ENCODE measurements at regions not wholly inside any gene's neighbourhood (a gene's known extent, or its start where the extent isn't known, plus 50 kb on each side); places are given as distances from the start of the nearest gene placed in this dataset.

DNA sequence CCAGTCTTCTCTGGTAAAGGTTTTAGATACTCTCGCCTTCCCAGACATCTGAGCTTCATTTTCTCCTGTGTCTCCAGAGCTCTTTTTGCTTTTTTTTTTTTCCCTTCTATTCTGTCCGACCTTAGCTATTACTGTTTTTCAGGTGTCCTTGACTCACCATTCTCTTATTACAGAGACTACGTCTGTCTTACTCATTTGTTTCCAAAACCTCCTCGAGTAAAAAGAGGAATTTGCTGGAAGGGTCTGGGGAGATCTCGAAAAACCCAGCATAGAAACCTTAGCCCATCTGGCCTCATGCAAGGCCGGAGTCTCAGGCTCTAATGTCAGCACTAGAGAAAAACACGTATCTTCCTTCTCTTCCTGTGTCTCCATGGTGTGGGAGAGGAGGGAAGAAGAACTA, 109.2 kb upstream of the CARMIL1 start:
- no peaks in the 10 kb centered on the region for H3K9me3 ChIP-seq (ENCODE audit: control insufficient read depth in 4 of 4, low read length in 3 of 4)
- H3K27me3 ChIP-seq (ENCODE audit: control insufficient read depth in 4 of 4, insufficient read depth in 4 of 4, low read length in 3 of 4), result no peaks in the 10 kb centered on the region
- peaks cover 0 to 24% (median 7%) of the 10 kb centered on the region in 4 donors for H3K4me1 ChIP-seq (ENCODE audit: control insufficient read depth in 4 of 4, insufficient read depth in 4 of 4, low read length in 3 of 4)
- H3K27ac ChIP-seq (ENCODE audit: low read depth in 1 of 2, low read length in 2 of 2), result no peak overlapping the region
- H3K36me3 ChIP-seq (ENCODE audit: control insufficient read depth in 4 of 4, insufficient read depth in 3 of 4, low read depth in 1 of 4, low read length in 3 of 4), result no peaks in the 10 kb centered on the region
- DNase-seq (ENCODE audit: low spot score), result no peak
- H3K9ac ChIP-seq (ENCODE audit: low read depth in 1 of 2, low read length in 2 of 2), result no peak overlapping the region
- TF ChIP-seq, protein P1, sequence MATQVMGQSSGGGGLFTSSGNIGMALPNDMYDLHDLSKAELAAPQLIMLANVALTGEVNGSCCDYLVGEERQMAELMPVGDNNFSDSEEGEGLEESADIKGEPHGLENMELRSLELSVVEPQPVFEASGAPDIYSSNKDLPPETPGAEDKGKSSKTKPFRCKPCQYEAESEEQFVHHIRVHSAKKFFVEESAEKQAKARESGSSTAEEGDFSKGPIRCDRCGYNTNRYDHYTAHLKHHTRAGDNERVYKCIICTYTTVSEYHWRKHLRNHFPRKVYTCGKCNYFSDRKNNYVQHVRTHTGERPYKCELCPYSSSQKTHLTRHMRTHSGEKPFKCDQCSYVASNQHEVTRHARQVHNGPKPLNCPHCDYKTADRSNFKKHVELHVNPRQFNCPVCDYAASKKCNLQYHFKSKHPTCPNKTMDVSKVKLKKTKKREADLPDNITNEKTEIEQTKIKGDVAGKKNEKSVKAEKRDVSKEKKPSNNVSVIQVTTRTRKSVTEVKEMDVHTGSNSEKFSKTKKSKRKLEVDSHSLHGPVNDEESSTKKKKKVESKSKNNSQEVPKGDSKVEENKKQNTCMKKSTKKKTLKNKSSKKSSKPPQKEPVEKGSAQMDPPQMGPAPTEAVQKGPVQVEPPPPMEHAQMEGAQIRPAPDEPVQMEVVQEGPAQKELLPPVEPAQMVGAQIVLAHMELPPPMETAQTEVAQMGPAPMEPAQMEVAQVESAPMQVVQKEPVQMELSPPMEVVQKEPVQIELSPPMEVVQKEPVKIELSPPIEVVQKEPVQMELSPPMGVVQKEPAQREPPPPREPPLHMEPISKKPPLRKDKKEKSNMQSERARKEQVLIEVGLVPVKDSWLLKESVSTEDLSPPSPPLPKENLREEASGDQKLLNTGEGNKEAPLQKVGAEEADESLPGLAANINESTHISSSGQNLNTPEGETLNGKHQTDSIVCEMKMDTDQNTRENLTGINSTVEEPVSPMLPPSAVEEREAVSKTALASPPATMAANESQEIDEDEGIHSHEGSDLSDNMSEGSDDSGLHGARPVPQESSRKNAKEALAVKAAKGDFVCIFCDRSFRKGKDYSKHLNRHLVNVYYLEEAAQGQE (IDR thresholded peaks at IDR 0.05), result no peak
- TF ChIP-seq HNF4G (IDR thresholded peaks at IDR 0.05) (no peak), SP1 (IDR thresholded peaks at IDR 0.05) (no peak), FOXA1 (IDR thresholded peaks at IDR 0.05) (no peak)
- H3K4me3 ChIP-seq (ENCODE audit: low read depth in 1 of 3, low read length in 3 of 3), result no peak overlapping the region
- 90% methylated on average over 7 of the region's 7 CpGs for WGBS

DNA sequence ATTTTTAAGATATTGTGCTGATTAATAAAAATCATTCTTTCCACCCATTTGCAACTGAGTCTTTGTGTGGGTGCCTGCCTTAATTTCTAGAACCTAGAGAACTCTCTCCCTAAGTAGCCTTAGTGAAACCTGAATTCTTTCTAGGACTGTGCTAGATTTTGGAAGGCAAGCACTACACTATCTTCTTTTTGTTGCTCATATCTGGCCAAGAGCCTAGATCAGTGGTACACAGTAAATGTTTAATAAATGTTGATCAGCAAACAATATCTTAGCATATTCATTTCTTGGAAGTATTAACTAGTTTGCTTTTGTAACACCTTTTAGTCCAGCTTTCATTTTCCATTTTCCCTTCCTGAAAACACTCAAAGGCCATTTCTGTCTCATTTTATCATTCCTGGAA, 108.5 kb upstream of the CARMIL1 start:
- no peak for TF ChIP-seq GABPA (IDR thresholded peaks at IDR 0.05 in 1 of 2, conservative IDR thresholded peaks at IDR 0.05 in 1 of 2)
- TF ChIP-seq JUND (IDR thresholded peaks at IDR 0.05), result no peak
- TF ChIP-seq YY1 (IDR thresholded peaks at IDR 0.05), result no peak
- no peak for DNase-seq (ENCODE audit: low spot score)
- Histone ChIP-seq H3K27me3 (ENCODE audit: control insufficient read depth in 4 of 4, insufficient read depth in 4 of 4, low read length in 3 of 4) (no peaks in the 10 kb centered on the region), H3K27ac (ENCODE audit: low read depth in 1 of 2, low read length in 2 of 2) (no peak overlapping the region), H3K9ac (ENCODE audit: low read depth in 1 of 2, low read length in 2 of 2) (no peak overlapping the region), H3K9me3 (ENCODE audit: control insufficient read depth in 4 of 4, low read length in 3 of 4) (no peaks in the 10 kb centered on the region), H3K36me3 (ENCODE audit: control insufficient read depth in 4 of 4, insufficient read depth in 3 of 4, low read depth in 1 of 4, low read length in 3 of 4) (no peaks in the 10 kb centered on the region), H3K4me3 (ENCODE audit: low read depth in 1 of 3, low read length in 3 of 3) (no peak overlapping the region), H3K4me1 (ENCODE audit: control insufficient read depth in 4 of 4, insufficient read depth in 4 of 4, low read length in 3 of 4) (peaks cover 0 to 22% (median 6%) of the 10 kb centered on the region in 4 donors)

GRCh38 chr6:25171301-25171700, 107.9 kb upstream of the CARMIL1 start:
- no peak overlapping the region for H3K27ac ChIP-seq (ENCODE audit: low read depth in 1 of 2, low read length in 2 of 2)
- no peaks in the 10 kb centered on the region for H3K9me3 ChIP-seq (ENCODE audit: control insufficient read depth in 4 of 4, low read length in 3 of 4)
- H3K36me3 ChIP-seq (ENCODE audit: control insufficient read depth in 4 of 4, insufficient read depth in 3 of 4, low read depth in 1 of 4, low read length in 3 of 4), result no peaks in the 10 kb centered on the region
- WGBS, result 96% methylated on average over 1 of the region's 1 CpG
- no peak for DNase-seq (ENCODE audit: low spot score)
- no peak overlapping the region for H3K9ac ChIP-seq (ENCODE audit: low read depth in 1 of 2, low read length in 2 of 2)
- no peak overlapping the region for H3K4me3 ChIP-seq (ENCODE audit: low read depth in 1 of 3, low read length in 3 of 3)
- H3K4me1 ChIP-seq (ENCODE audit: control insufficient read depth in 4 of 4, insufficient read depth in 4 of 4, low read length in 3 of 4), result peaks cover 0 to 20% (median 6%) of the 10 kb centered on the region in 4 donors
- no peaks in the 10 kb centered on the region for H3K27me3 ChIP-seq (ENCODE audit: control insufficient read depth in 4 of 4, insufficient read depth in 4 of 4, low read length in 3 of 4)
- TF ChIP-seq SP1 (IDR thresholded peaks at IDR 0.05) (no peak), FOXA2 (IDR thresholded peaks at IDR 0.05) (no peak), TAF1 (conservative IDR thresholded peaks at IDR 0.05) (no peak), HNF4A (conservative IDR thresholded peaks at IDR 0.05) (no peak), ZBTB33 (IDR thresholded peaks at IDR 0.05) (no peak), FOXA1 (IDR thresholded peaks at IDR 0.05) (no peak), JUND (IDR thresholded peaks at IDR 0.05) (no peak), NR2F2 (IDR thresholded peaks at IDR 0.05) (no peak), EGR1 (IDR thresholded peaks at IDR 0.05; ENCODE audit: low read depth in 2 of 2) (no peak), RXRA (IDR thresholded peaks at IDR 0.05) (no peak), YY1 (IDR thresholded peaks at IDR 0.05) (no peak), HNF4G (IDR thresholded peaks at IDR 0.05) (no peak), GABPA (IDR thresholded peaks at IDR 0.05 in 1 of 2, conservative IDR thresholded peaks at IDR 0.05 in 1 of 2) (no peak), RAD21 (IDR thresholded peaks at IDR 0.05) (no peak)
- TF ChIP-seq, protein P2, sequence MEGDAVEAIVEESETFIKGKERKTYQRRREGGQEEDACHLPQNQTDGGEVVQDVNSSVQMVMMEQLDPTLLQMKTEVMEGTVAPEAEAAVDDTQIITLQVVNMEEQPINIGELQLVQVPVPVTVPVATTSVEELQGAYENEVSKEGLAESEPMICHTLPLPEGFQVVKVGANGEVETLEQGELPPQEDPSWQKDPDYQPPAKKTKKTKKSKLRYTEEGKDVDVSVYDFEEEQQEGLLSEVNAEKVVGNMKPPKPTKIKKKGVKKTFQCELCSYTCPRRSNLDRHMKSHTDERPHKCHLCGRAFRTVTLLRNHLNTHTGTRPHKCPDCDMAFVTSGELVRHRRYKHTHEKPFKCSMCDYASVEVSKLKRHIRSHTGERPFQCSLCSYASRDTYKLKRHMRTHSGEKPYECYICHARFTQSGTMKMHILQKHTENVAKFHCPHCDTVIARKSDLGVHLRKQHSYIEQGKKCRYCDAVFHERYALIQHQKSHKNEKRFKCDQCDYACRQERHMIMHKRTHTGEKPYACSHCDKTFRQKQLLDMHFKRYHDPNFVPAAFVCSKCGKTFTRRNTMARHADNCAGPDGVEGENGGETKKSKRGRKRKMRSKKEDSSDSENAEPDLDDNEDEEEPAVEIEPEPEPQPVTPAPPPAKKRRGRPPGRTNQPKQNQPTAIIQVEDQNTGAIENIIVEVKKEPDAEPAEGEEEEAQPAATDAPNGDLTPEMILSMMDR (IDR thresholded peaks at IDR 0.05; ENCODE audit: low read depth, low read length, missing input control), result no peak
- TF ChIP-seq, protein P3, sequence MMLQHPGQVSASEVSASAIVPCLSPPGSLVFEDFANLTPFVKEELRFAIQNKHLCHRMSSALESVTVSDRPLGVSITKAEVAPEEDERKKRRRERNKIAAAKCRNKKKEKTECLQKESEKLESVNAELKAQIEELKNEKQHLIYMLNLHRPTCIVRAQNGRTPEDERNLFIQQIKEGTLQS (IDR thresholded peaks at IDR 0.05), result no peak
- TF ChIP-seq, protein P1 (IDR thresholded peaks at IDR 0.05), result no peak

All from liver (tissue), 8 donors.